Spleen (tissue), 11 donors: ENCODE measurements at regions not wholly inside any gene's neighbourhood (a gene's known extent, or its start where the extent isn't known, plus 50 kb on each side); places are given as distances from the start of the nearest gene placed in this dataset.

Experiments
- DNase-seq: peaks from one replicate; pipeline ENCODE4 v3.0.0-alpha.2; 2020
- H3K27ac ChIP-seq, 8 donors: fragments of 200-600 bp; sonication (generic) in 7 of 8; 1 replicate in 4 of 8; 2 replicates in 4 of 8; pipeline versions ENCODE4 v1.5.0 to v1.8.0; 2016 to 2021; ENCODE audit warnings: inconsistent platforms in 4 of 8, mild to moderate bottlenecking in 4 of 8, moderate library complexity in 1 of 8
- H3K27me3 ChIP-seq, 7 donors: fragments of 200-600 bp; sonication (generic) in 6 of 7; replicated peaks in 1 of 7; 1 replicate in 4 of 7; 2 replicates in 3 of 7; pipeline versions ENCODE4 v1.5.0 to v1.8.0; 2016 to 2021; ENCODE audit warnings: inconsistent platforms in 3 of 7, mild to moderate bottlenecking in 1 of 7
- H3K36me3 ChIP-seq, 6 donors: fragments of 200-600 bp; sonication (generic) in 5 of 6; 1 replicate in 4 of 6; 2 replicates in 2 of 6; pipeline versions ENCODE4 v1.5.0 to v1.8.0; 2016 to 2021; ENCODE audit warnings: inconsistent platforms in 2 of 6
- H3K4me1 ChIP-seq, 6 donors: fragments of 200-600 bp; sonication (generic) in 5 of 6; 1 replicate in 3 of 6; 2 replicates in 3 of 6; pipeline versions ENCODE4 v1.5.0 to v1.8.0; 2016 to 2021; ENCODE audit warnings: inconsistent platforms in 3 of 6
- H3K4me3 ChIP-seq, 8 donors: fragments of 200-600 bp; sonication (generic) in 7 of 8; 1 replicate in 4 of 8; 2 replicates in 4 of 8; pipeline versions ENCODE4 v1.5.0 to v1.8.0; 2016 to 2021; ENCODE audit warnings: inconsistent platforms in 4 of 8, mild to moderate bottlenecking in 4 of 8, moderate library complexity in 2 of 8
- H3K9me3 ChIP-seq, 8 donors: fragments of 200-600 bp; sonication (generic) in 7 of 8; 1 replicate in 4 of 8; 2 replicates in 4 of 8; pipeline versions ENCODE4 v1.5.0 to v1.8.0; 2016 to 2021; ENCODE audit warnings: inconsistent platforms in 4 of 8
- POLR2A ChIP-seq, 3 donors: fragments of 450-650 bp; IDR thresholded peaks; one replicate each; pipeline ENCODE4 v1.5.1; 2017; ENCODE audit warnings: antibody characterized with exemption in 3 of 3, mild to moderate bottlenecking in 1 of 3
- POLR2AphosphoS5 ChIP-seq, 3 donors: sonication (generic); formaldehyde crosslinking; IDR thresholded peaks; one replicate each; pipeline ENCODE4 v1.5.1; 2017; ENCODE audit warnings: antibody characterized with exemption in 3 of 3
- WGBS, 5 donors: extraction: QIAGEN DNeasy Blood & Tissue Kit in 3 of 5; methylation state at CpG; one replicate each; pipeline versions ENCODE4 v1.1.5 to v1.1.7; 2013 to 2018; 5-methylcytosine and 5-hydroxymethylcytosine counted together
- intact Hi-C: fragments of 100-400 bp; cut with DNase I; formaldehyde crosslinking; loops from one replicate; pipeline ENCODE4 v1.15.0; 2023; ENCODE audit warnings: low total_unique reads
- TF ChIP-seq, protein P1 (sequence below), 11 experiments: fragments of 200-600 bp in 7 of 11; fragments of 450-650 bp in 4 of 11; sonication (generic) in 4 of 11; IDR thresholded peaks in 8 of 11; conservative IDR thresholded peaks in 3 of 11; 1 replicate in 7 of 11; 2 replicates in 4 of 11; pipeline versions ENCODE4 v1.4.0 to v1.8.0; 2016 to 2021; ENCODE audit warnings: antibody characterized with exemption in 11 of 11, inconsistent platforms in 4 of 11, mild to moderate bottlenecking in 1 of 11
- donor health status: healthy with polysubstance abuse.
- donor health status: DM: no; HTN: no; CAD: no; lungs with moderate emphysema.
- donor health status: DM: no; HTN: no; CAD: no.
- donor health status: Bipolar disorder and iron deficiency.
- donor health status: healthy.
- donor health status: DM: no; HTN: no; CAD: no.
- donor health status: DM: yes; HTN: yes; CAD: no.

DNA sequence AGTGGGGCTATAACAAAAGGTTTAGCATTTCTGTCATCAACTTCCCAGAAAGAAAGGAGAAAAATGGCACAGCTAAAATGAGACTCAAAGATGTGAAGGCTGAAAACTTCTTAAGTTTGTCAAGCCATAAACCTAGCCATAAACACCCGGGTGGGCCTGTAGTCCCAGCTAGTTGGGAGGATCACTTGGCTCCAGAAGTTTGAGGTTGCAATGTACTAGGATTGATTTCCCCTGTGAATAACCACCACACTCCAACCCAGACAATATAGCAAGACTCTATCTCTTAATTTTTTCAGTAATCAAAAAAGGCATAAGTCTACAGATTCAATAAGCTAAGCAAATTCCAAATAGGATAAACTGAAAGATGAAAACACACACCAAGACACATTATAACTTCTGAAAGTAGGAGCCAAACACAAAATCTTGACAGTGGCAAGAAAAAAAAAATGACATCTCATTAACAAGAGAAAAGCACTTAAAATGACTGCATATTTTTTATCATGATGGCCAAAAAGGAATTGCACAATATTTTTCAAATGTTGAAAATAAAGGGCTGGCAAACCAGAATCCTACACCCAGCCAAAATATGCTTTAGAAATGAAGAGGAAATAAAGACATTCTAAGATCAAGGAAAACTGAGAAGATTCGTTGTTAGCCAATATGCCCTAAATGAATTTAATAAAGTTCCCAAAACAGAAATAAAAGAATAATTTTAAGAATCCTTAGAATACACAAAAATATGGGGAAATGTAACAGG lies 308.4 kb downstream of the BRINP1 start:
- DNase-seq, result no peak
- no peaks in the 10 kb centered on the region for H3K27me3 ChIP-seq
- TF ChIP-seq, protein P1, sequence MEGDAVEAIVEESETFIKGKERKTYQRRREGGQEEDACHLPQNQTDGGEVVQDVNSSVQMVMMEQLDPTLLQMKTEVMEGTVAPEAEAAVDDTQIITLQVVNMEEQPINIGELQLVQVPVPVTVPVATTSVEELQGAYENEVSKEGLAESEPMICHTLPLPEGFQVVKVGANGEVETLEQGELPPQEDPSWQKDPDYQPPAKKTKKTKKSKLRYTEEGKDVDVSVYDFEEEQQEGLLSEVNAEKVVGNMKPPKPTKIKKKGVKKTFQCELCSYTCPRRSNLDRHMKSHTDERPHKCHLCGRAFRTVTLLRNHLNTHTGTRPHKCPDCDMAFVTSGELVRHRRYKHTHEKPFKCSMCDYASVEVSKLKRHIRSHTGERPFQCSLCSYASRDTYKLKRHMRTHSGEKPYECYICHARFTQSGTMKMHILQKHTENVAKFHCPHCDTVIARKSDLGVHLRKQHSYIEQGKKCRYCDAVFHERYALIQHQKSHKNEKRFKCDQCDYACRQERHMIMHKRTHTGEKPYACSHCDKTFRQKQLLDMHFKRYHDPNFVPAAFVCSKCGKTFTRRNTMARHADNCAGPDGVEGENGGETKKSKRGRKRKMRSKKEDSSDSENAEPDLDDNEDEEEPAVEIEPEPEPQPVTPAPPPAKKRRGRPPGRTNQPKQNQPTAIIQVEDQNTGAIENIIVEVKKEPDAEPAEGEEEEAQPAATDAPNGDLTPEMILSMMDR (IDR thresholded peaks at IDR 0.05 in 8 of 11, conservative IDR thresholded peaks at IDR 0.05 in 3 of 11), result no peak
- TF ChIP-seq POLR2AphosphoS5 (IDR thresholded peaks at IDR 0.05), result no peak
- TF ChIP-seq POLR2A (IDR thresholded peaks at IDR 0.05), result no peak
- no peaks in the 10 kb centered on the region for H3K9me3 ChIP-seq
- H3K27ac ChIP-seq, result no peak overlapping the region
- WGBS, 5 donors, result 58 to 73% (median 70%) methylated on average over 2 of the region's 2 CpGs
- H3K4me1 ChIP-seq, result no peaks in the 10 kb centered on the region
- H3K36me3 ChIP-seq, result no peaks in the 10 kb centered on the region
- intact Hi-C loops, result no loop called here
- no peak overlapping the region for H3K4me3 ChIP-seq

GRCh38 chr9:119071636-119072035 lies 297.6 kb downstream of the BRINP1 start:
- H3K36me3 ChIP-seq, result no peaks in the 10 kb centered on the region
- TF ChIP-seq, protein P1 (IDR thresholded peaks at IDR 0.05 in 8 of 11, conservative IDR thresholded peaks at IDR 0.05 in 3 of 11), result no peak
- TF ChIP-seq POLR2AphosphoS5 (IDR thresholded peaks at IDR 0.05) (no peak), POLR2A (IDR thresholded peaks at IDR 0.05) (no peak)
- intact Hi-C loops, result no loop called here
- no peaks in the 10 kb centered on the region for H3K4me1 ChIP-seq
- no peak overlapping the region for H3K27ac ChIP-seq
- DNase-seq, result no peak
- H3K4me3 ChIP-seq, result no peak overlapping the region
- no peaks in the 10 kb centered on the region for H3K27me3 ChIP-seq
- H3K9me3 ChIP-seq, result peaks cover 0 to 3% (median 0%) of the 10 kb centered on the region in 8 donors

DNA sequence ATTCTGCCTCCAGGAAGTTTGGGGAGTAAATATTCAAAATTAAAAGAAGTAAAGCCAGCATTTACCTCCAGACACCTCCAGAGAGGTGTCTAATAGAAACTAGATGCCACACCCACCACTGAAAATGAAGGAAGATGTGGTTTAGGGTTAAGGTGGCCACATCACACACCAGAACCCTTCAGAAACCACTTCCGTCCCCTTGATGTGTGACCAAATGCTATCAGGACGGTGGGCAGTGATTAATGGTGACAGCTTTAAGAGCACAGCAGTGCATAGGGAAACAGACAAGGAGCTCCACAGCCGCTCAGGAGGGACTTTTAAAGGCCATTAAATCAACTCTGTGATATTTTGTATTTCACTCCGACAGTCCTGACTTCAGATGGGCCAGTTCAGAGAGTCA lies 295.2 kb downstream of the BRINP1 start:
- Histone ChIP-seq H3K9me3 (no peaks in the 10 kb centered on the region), H3K27me3 (no peaks in the 10 kb centered on the region), H3K36me3 (no peaks in the 10 kb centered on the region), H3K27ac (no peak overlapping the region), H3K4me3 (no peak overlapping the region), H3K4me1 (no peaks in the 10 kb centered on the region)
- 12 to 18% (median 14%) methylated on average over 4 of the region's 4 CpGs for WGBS, 5 donors
- DNase-seq, result no peak
- intact Hi-C loops, result no loop called here
- TF ChIP-seq POLR2A (IDR thresholded peaks at IDR 0.05) (no peak), POLR2AphosphoS5 (IDR thresholded peaks at IDR 0.05) (no peak)
- TF ChIP-seq, protein P1 (IDR thresholded peaks at IDR 0.05 in 8 of 11, conservative IDR thresholded peaks at IDR 0.05 in 3 of 11), result no peak

DNA sequence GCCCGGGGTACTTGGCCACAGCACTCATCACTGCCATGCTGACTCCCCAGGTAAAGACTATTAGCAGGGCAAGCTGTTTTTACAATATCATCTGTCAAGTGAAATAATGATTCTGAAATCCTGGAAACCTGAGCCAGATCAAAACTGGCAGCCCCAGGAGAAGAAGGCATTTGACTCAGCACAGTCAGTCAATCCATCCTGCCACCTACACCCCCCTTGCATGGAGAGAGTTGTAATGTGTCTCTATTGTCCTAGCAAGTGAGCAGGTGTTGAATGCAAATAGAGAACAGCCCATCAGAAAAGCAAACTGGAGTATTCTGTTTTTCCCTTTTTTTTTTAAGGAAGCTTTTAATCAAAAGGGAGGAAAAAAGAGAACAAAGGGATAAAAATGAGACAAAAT lies 291.2 kb downstream of the BRINP1 start:
- Histone ChIP-seq H3K27ac (no peak overlapping the region), H3K9me3 (no peaks in the 10 kb centered on the region), H3K4me1 (no peaks in the 10 kb centered on the region), H3K27me3 (no peaks in the 10 kb centered on the region), H3K4me3 (no peak overlapping the region), H3K36me3 (no peaks in the 10 kb centered on the region)
- 72 to 89% (median 78%) methylated on average over 1 of the region's 1 CpG for WGBS, 5 donors
- intact Hi-C loops, result no loop called here
- no peak for DNase-seq
- TF ChIP-seq POLR2A (IDR thresholded peaks at IDR 0.05), result no peak
